ENCODE measurements at regions not wholly inside any gene's neighbourhood (a gene's known extent, or its start where the extent isn't known, plus 50 kb on each side); places are given as distances from the start of the nearest gene placed in this dataset.

DNA sequence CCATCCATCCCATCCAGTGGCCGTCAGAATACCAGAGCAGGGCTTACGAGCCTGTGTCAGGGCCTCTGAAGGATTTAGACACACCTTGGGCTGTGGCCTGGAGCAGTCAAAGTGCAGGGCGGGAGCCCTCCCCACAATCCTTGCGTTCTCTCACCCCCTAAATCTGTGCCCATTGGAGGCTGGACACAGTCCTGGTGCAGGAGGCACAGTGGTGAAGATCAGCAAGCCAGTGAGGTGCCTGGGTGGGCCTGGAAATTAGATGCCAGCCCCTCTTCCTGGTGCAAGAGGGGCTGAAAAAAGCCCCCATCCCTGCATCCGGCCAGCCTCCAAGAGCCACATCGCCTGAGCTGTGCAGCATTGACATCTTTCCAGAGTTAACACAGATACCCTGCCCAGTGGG is 1045.8 kb downstream of the TBC1D22A start:
- TF ChIP-seq CTCF (IDR thresholded peaks at IDR 0.05 in 8 of 11, conservative IDR thresholded peaks at IDR 0.05 in 3 of 11) (no peak), POLR2AphosphoS5 (IDR thresholded peaks at IDR 0.05) (no peak), POLR2A (IDR thresholded peaks at IDR 0.05) (no peak)

All from spleen (tissue), 7 donors.